GM19023 (cell line): ENCODE measurements at regions not wholly inside any gene's neighbourhood (a gene's known extent, or its start where the extent isn't known, plus 50 kb on each side); places are given as distances from the start of the nearest gene placed in this dataset.

Source experiments
- ATAC-seq: cut with Tn5 transposase; IDR thresholded peaks from one replicate; pipeline ENCODE4 v1.9.1; 2021; ENCODE audit warnings: mild to moderate bottlenecking, moderate library complexity; ENCODE audit not compliant: unreplicated experiment

GRCh38 chr12:93128332-93128707 lies 199.2 kb upstream of the EEA1 start:
- no peak for ATAC-seq

- no peak for ATAC-seq
Observed at GRCh38 chr12:93130366-93131054, 201.4 kb upstream of the EEA1 start.

GRCh38 chr12:93133361-93133760 lies 204.3 kb upstream of the EEA1 start:
- no peak for ATAC-seq

DNA sequence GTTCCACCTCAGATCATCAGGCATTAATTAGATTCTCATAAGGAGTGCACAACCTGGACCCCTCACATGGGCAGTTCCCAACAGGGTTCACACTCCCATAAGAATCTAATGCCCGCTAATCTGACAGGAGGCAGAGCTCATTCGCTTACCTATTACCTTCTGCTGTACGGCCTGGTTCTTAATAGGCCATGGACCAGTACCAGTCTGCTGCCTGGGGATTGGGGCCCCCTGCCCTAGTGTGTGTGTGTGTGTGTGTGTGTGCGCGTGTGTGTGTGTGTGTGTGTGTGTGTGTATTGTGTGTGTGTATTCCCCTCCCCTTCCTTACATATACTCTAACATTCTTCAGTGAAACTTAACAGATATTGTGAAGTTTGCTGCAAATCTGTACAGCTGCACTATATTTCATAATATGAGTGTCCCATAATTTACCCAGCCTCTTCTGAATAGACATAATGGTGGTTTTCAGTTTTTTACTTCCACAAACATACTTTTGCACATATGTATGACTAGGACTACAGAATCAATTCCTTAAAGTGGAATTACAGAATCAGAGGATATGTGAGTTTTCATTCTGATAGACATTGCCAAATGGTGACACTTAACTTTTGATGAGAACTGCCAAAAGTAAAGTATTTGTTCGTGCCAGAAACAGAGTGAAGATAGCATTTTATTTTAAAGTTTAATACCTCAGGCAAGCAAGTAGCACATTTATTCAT lies 205.2 kb upstream of the EEA1 start:
- no peak for ATAC-seq

GRCh38 chr12:93134893-93135285 lies 205.8 kb upstream of the EEA1 start:
- no peak for ATAC-seq

GRCh38 chr12:93135286-93136239 lies 206.5 kb upstream of the EEA1 start:
- no peak for ATAC-seq

GRCh38 chr12:93136253-93137055 lies 207.4 kb upstream of the EEA1 start:
- peak; percentile 29 for ATAC-seq

DNA sequence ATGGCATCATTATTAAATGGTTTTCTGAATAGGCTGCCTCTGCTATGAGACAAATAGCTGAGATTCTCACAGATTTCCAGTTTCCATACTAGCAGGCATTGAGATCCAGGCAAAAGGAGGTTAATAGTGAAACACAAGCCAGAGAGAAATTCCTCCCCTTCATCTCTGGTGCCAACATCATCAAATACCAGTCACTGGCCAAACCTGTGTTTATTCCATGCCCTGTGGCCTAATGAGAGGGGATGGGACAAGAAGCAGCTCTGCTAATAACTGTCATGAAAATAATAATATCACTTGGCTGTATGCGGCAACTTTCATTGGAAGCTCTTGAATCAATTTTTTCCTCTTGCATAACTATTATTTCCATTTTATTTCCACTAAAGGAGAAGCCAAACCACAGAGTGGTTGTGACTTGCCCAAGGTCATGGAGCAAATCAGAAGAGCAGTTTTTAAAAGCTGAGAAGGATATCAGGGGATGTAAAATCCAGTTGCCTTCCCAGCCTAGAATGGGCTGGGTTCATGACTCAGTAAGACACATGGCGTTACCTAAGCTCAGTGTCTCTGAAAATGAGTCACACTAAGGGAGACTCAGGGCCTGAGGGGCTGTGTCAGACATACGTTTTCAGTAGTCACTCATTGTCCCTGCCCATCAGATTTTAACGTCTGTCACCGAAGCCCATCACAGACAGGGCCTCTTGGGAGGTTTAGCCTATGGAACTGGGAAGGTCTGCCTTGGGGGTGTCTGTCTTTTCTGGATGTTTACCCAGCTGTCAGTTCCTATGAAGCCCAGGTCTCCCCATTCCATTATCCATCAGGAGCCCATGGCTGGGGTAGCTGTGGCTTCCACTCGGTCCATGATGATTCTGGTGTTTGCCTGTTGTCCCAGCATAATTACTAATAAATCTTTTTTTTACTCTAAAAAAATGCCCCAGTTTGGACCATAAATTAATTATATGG lies 208.8 kb upstream of the EEA1 start:
- peak; percentile 53 for ATAC-seq

DNA sequence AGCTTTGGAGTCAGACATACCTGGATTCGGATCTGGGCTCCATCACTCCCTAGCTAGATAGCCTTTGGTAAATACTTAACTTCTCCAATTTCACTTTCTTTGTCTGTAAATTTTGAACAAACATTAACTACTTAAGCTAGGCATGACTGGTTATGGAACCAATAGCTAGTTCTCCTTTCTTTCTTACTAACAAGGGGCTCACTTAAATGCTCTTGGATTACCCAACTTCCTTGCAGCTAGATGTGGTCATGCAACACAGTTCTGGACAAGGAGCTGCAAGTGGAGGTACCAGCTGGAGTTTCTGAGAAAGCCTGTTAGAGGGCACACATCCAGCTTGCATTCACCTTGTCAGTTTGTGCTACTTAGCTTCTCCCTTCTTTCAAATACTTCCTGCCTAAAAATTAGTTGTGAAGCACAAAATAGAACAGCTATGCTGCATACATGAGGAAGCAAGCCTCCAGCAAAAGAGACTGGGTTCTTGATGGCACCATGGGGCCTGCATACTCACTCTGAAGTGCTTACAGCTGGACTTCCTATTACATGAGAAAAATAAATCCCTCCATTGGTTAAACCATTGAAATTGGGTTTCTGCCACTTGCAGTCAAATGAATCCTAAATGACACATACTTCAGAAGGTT lies 210.1 kb upstream of the EEA1 start:
- ATAC-seq = peak; percentile 41

GRCh38 chr12:93140325-93140724 lies 211.2 kb upstream of the EEA1 start:
- ATAC-seq = no peak

- ATAC-seq = no peak
Observed at GRCh38 chr12:93140801-93141200, 211.7 kb upstream of the EEA1 start.

GRCh38 chr12:93142881-93143280 lies 213.8 kb upstream of the EEA1 start:
- ATAC-seq = no peak

GRCh38 chr12:93144109-93144508 lies 215.0 kb upstream of the EEA1 start:
- no peak for ATAC-seq

GRCh38 chr12:93145086-93145485 lies 216.0 kb upstream of the EEA1 start:
- ATAC-seq = no peak

- ATAC-seq = no peak
Observed at GRCh38 chr12:93146263-93146939, 217.3 kb upstream of the EEA1 start.

GRCh38 chr12:93146970-93147369 lies 217.9 kb upstream of the EEA1 start:
- ATAC-seq = no peak

- ATAC-seq = no peak
Observed at GRCh38 chr12:93148412-93148811, 219.3 kb upstream of the EEA1 start.

- no peak for ATAC-seq
Observed at GRCh38 chr12:93149229-93149628, 220.1 kb upstream of the EEA1 start.
